ENCODE measurements at regions not wholly inside any gene's neighbourhood (a gene's known extent, or its start where the extent isn't known, plus 50 kb on each side); places are given as distances from the start of the nearest gene placed in this dataset.

DNA sequence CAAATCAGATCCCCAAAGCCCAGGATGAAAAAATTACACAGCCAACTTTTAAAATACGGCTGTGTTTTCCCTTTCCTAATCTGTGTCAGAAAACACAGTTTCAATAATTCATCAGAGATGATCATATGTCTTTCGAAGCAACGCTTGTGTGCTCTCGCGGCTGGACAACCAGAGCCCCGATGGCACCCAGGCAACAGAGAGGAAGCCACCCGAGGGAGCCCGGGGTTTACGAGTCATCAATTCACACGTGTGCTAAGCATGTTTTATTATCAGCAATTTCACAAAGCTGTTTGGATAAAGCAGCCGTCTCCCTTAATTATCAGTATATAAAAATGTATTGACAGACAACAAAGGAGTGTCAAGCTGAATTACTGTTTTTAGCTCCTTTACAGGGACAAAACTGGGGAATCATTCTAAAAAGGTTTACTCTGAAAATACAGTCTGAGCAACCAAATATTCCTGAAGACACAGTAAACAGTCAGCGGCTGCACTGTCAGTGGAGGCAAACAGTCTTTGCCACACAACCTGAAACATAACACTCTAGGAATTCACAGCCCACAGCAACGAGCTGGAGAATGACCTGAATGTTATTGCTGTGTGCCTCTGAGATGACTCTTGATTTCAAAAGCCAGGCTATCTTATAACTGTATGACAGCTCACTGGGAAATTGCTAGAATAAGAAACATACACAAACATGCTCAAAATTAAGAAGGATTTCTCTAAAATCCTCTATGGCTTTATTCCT is 201.0 kb downstream of the SIPA1L2 start:
- Histone ChIP-seq H3K4me1 (ENCODE audit: control insufficient read depth, insufficient read depth, low read length) (no peaks in the 10 kb centered on the region), H3K36me3 (ENCODE audit: control insufficient read depth, insufficient read depth, low read length) (peaks cover 13% of the 10 kb centered on the region), H3K4me3 (ENCODE audit: insufficient read depth, low read depth, low read length) (no peak overlapping the region), H3K9me3 (ENCODE audit: control insufficient read depth, low read length) (no peaks in the 10 kb centered on the region), H3K27me3 (ENCODE audit: control insufficient read depth, insufficient read depth, low read length, poor library complexity, severe bottlenecking) (no peaks in the 10 kb centered on the region), H3K27ac (ENCODE audit: insufficient read depth, low read depth, low read length, poor library complexity, severe bottlenecking) (no peak overlapping the region)
- 95 to 96% methylated on average over 12 to 13 of the region's 13 CpGs for WGBS, 2 experiments

GRCh38 chr1:232428036-232428645 is 201.8 kb downstream of the SIPA1L2 start:
- Histone ChIP-seq H3K4me3 (ENCODE audit: insufficient read depth, low read depth, low read length) (no peak overlapping the region), H3K27me3 (ENCODE audit: control insufficient read depth, insufficient read depth, low read length, poor library complexity, severe bottlenecking) (no peaks in the 10 kb centered on the region), H3K36me3 (ENCODE audit: control insufficient read depth, insufficient read depth, low read length) (peaks cover 13% of the 10 kb centered on the region), H3K27ac (ENCODE audit: insufficient read depth, low read depth, low read length, poor library complexity, severe bottlenecking) (no peak overlapping the region), H3K9me3 (ENCODE audit: control insufficient read depth, low read length) (no peaks in the 10 kb centered on the region), H3K4me1 (ENCODE audit: control insufficient read depth, insufficient read depth, low read length) (no peaks in the 10 kb centered on the region)
- WGBS, 2 experiments = 82 to 96% methylated on average over 2 of the region's 3 CpGs

DNA sequence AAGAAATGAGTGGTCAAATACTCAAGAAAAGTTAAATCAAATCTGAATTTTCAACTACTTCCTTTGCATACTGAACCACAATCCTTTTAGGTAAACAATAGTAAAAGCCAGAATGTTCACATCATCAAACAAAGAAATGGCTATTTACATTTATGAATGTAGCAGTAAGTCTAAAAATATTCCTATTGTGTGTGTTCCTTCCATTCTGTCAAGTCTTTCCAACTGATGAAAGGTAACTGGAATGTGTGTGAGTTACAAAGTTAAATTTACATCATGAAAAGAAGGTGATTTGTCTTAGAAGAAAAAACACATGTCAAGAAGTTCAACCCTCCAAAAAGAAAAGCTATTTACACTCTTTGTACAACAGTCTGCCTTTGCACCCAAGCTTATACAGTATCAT is 203.1 kb downstream of the SIPA1L2 start:
- Histone ChIP-seq H3K36me3 (ENCODE audit: control insufficient read depth, insufficient read depth, low read length) (peaks cover 9% of the 10 kb centered on the region), H3K27me3 (ENCODE audit: control insufficient read depth, insufficient read depth, low read length, poor library complexity, severe bottlenecking) (no peaks in the 10 kb centered on the region), H3K4me3 (ENCODE audit: insufficient read depth, low read depth, low read length) (no peak overlapping the region), H3K9me3 (ENCODE audit: control insufficient read depth, low read length) (no peaks in the 10 kb centered on the region), H3K27ac (ENCODE audit: insufficient read depth, low read depth, low read length, poor library complexity, severe bottlenecking) (no peak overlapping the region), H3K4me1 (ENCODE audit: control insufficient read depth, insufficient read depth, low read length) (no peaks in the 10 kb centered on the region)

- no peaks in the 10 kb centered on the region for H3K4me1 ChIP-seq (ENCODE audit: control insufficient read depth, insufficient read depth, low read length)
- no peaks in the 10 kb centered on the region for H3K9me3 ChIP-seq (ENCODE audit: control insufficient read depth, low read length)
- no peak overlapping the region for H3K4me3 ChIP-seq (ENCODE audit: insufficient read depth, low read depth, low read length)
- H3K27me3 ChIP-seq (ENCODE audit: control insufficient read depth, insufficient read depth, low read length, poor library complexity, severe bottlenecking) = no peaks in the 10 kb centered on the region
- 93 to 95% methylated on average over 15 of the region's 15 CpGs for WGBS, 2 experiments
- H3K36me3 ChIP-seq (ENCODE audit: control insufficient read depth, insufficient read depth, low read length) = peaks cover 13% of the 10 kb centered on the region
- no peak overlapping the region for H3K27ac ChIP-seq (ENCODE audit: insufficient read depth, low read depth, low read length, poor library complexity, severe bottlenecking)
Measured at GRCh38 chr1:232425421-232425820, 204.5 kb downstream of the SIPA1L2 start.

DNA sequence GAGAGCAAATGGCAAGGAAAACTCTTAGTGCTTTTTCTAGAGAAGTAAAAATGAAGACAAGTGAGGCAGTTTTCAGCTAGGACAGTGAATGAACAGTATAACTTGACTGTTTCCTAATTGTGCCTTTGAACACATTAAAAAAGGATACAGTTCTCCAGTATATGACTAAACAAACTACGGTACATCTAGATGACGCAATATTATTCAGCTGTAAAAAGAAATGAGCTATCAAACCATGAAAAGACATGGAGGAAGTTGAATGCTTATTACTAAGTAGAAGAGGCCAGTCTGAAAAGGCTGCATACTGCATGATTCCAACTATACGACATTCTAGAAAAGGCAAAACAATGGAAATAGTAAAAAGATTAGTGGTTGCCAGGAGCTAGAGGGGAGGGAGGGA is 206.3 kb downstream of the SIPA1L2 start:
- Histone ChIP-seq H3K36me3 (ENCODE audit: control insufficient read depth, insufficient read depth, low read length) (peaks cover 13% of the 10 kb centered on the region), H3K4me1 (ENCODE audit: control insufficient read depth, insufficient read depth, low read length) (no peaks in the 10 kb centered on the region), H3K27ac (ENCODE audit: insufficient read depth, low read depth, low read length, poor library complexity, severe bottlenecking) (no peak overlapping the region)

DNA sequence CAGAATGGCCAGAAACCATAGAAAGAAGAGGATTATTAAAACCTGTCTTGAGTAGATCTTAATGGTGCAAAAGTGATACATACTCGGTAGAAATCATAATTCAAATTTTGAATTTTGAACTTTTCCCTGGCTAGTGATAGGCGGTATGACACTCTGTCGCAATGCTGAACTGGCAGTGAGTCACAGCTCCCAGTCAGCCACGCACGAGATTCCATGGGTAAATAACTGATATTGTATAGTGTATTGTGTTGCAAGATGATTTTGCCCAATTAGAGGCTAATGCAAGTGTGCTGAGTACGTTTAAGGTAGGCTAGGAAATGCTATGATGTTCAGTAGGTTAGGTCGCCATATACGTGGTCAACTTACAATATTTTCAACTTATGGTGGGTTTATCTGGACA is 207.0 kb downstream of the SIPA1L2 start:
- Histone ChIP-seq H3K27ac (ENCODE audit: insufficient read depth, low read depth, low read length, poor library complexity, severe bottlenecking) (no peak overlapping the region), H3K27me3 (ENCODE audit: control insufficient read depth, insufficient read depth, low read length, poor library complexity, severe bottlenecking) (no peaks in the 10 kb centered on the region), H3K4me1 (ENCODE audit: control insufficient read depth, insufficient read depth, low read length) (no peaks in the 10 kb centered on the region), H3K4me3 (ENCODE audit: insufficient read depth, low read depth, low read length) (no peak overlapping the region), H3K9me3 (ENCODE audit: control insufficient read depth, low read length) (no peaks in the 10 kb centered on the region), H3K36me3 (ENCODE audit: control insufficient read depth, insufficient read depth, low read length) (peaks cover 13% of the 10 kb centered on the region)
- 94 to 97% methylated on average over 8 of the region's 8 CpGs for WGBS, 2 experiments

More for the DNA sequence above, 206.3 kb downstream of the SIPA1L2 start:
- WGBS, 2 experiments = 65 to 67% methylated on average over 3 of the region's 3 CpGs
- Histone ChIP-seq H3K27me3 (ENCODE audit: control insufficient read depth, insufficient read depth, low read length, poor library complexity, severe bottlenecking) (no peaks in the 10 kb centered on the region), H3K4me3 (ENCODE audit: insufficient read depth, low read depth, low read length) (no peak overlapping the region), H3K9me3 (ENCODE audit: control insufficient read depth, low read length) (no peaks in the 10 kb centered on the region)

GRCh38 chr1:232422098-232422497 is 207.8 kb downstream of the SIPA1L2 start:
- Histone ChIP-seq H3K36me3 (ENCODE audit: control insufficient read depth, insufficient read depth, low read length) (peaks cover 11% of the 10 kb centered on the region), H3K27ac (ENCODE audit: insufficient read depth, low read depth, low read length, poor library complexity, severe bottlenecking) (no peak overlapping the region)

GRCh38 chr1:232421143-232421796 is 208.7 kb downstream of the SIPA1L2 start:
- WGBS, 2 experiments = 92 to 94% methylated on average over 9 of the region's 9 CpGs

More at GRCh38 chr1:232422098-232422497, 207.8 kb downstream of the SIPA1L2 start:
- H3K4me1 ChIP-seq (ENCODE audit: control insufficient read depth, insufficient read depth, low read length) = no peaks in the 10 kb centered on the region
- no peaks in the 10 kb centered on the region for H3K9me3 ChIP-seq (ENCODE audit: control insufficient read depth, low read length)
- no peaks in the 10 kb centered on the region for H3K27me3 ChIP-seq (ENCODE audit: control insufficient read depth, insufficient read depth, low read length, poor library complexity, severe bottlenecking)
- H3K4me3 ChIP-seq (ENCODE audit: insufficient read depth, low read depth, low read length) = no peak overlapping the region

DNA sequence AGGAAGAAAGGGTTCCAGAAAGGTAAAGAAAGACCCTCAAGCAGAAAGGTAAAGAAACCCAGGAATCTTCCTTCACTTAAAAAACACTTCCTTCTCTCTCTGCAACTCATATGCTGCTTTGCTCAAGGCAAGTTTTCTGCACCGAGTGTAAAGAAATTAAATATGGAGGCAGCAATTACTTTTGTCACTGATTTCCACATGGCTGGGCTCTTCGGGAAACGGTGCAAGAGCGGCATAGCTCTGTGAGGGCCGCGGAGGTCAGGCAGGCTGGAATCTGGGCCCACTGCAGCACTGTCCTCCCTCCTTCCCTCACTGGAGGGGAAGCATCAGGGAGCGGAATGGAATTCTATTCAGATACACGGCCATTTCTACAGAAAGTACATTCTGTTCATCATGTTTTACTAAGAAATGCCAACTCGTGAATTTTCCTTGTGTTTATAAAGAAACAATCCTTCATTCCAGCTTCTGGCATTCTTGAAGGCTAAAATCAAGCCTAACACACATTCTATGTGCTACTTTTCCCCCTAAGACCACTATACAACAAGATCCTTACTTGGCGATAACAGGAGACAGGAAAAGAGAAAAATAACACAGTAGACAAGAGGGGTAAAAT is 212.2 kb downstream of the SIPA1L2 start:
- Histone ChIP-seq H3K27ac (ENCODE audit: insufficient read depth, low read depth, low read length, poor library complexity, severe bottlenecking) (no peak overlapping the region), H3K36me3 (ENCODE audit: control insufficient read depth, insufficient read depth, low read length) (peaks cover 20% of the 10 kb centered on the region)
- 94% methylated on average over 10 of the region's 10 CpGs for WGBS, 2 experiments

More at GRCh38 chr1:232421143-232421796, 208.7 kb downstream of the SIPA1L2 start:
- no peak overlapping the region for H3K4me3 ChIP-seq (ENCODE audit: insufficient read depth, low read depth, low read length)
- peaks cover 9% of the 10 kb centered on the region for H3K36me3 ChIP-seq (ENCODE audit: control insufficient read depth, insufficient read depth, low read length)
- no peaks in the 10 kb centered on the region for H3K4me1 ChIP-seq (ENCODE audit: control insufficient read depth, insufficient read depth, low read length)
- no peaks in the 10 kb centered on the region for H3K27me3 ChIP-seq (ENCODE audit: control insufficient read depth, insufficient read depth, low read length, poor library complexity, severe bottlenecking)
- no peak overlapping the region for H3K27ac ChIP-seq (ENCODE audit: insufficient read depth, low read depth, low read length, poor library complexity, severe bottlenecking)
- no peaks in the 10 kb centered on the region for H3K9me3 ChIP-seq (ENCODE audit: control insufficient read depth, low read length)

DNA sequence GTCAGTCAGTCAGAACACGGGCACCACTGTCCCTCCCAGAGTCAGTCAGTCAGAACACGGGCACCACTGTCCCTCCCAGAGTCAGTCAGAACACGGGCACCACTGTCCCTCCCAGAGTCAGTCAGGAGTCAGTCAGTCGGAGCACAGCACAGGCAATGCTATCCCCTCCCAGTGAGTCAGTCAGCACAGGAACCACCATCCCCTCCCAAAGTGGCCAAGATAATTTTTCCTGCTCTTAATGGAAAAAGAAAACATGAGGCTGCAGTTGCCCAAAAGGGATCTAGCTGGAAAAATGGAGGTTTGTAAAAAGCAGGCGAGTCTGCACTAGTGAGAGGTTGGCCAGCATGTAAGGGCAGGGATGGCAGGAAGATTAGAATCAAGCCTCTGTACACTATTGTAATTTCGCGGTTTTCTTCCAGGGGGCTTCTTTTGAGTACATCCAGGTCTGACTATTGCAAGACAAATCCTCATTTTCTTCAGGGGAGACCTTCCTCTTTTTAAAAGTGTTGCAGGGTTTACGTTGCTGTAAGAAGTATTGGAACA is 213.8 kb downstream of the SIPA1L2 start:
- Histone ChIP-seq H3K4me1 (ENCODE audit: control insufficient read depth, insufficient read depth, low read length) (no peaks in the 10 kb centered on the region), H3K4me3 (ENCODE audit: insufficient read depth, low read depth, low read length) (no peak overlapping the region), H3K9me3 (ENCODE audit: control insufficient read depth, low read length) (no peaks in the 10 kb centered on the region), H3K36me3 (ENCODE audit: control insufficient read depth, insufficient read depth, low read length) (peaks cover 20% of the 10 kb centered on the region), H3K27me3 (ENCODE audit: control insufficient read depth, insufficient read depth, low read length, poor library complexity, severe bottlenecking) (no peaks in the 10 kb centered on the region), H3K27ac (ENCODE audit: insufficient read depth, low read depth, low read length, poor library complexity, severe bottlenecking) (no peak overlapping the region)
- WGBS, 2 experiments = 92 to 98% methylated on average over 7 to 8 of the region's 8 CpGs

More for the DNA sequence above, 212.2 kb downstream of the SIPA1L2 start:
- Histone ChIP-seq H3K4me3 (ENCODE audit: insufficient read depth, low read depth, low read length) (no peak overlapping the region), H3K4me1 (ENCODE audit: control insufficient read depth, insufficient read depth, low read length) (no peaks in the 10 kb centered on the region), H3K27me3 (ENCODE audit: control insufficient read depth, insufficient read depth, low read length, poor library complexity, severe bottlenecking) (no peaks in the 10 kb centered on the region), H3K9me3 (ENCODE audit: control insufficient read depth, low read length) (no peaks in the 10 kb centered on the region)
